Effector memory CD4-positive, alpha-beta T cell (primary cell): ENCODE measurements at regions not wholly inside any gene's neighbourhood (a gene's known extent, or its start where the extent isn't known, plus 50 kb on each side); places are given as distances from the start of the nearest gene placed in this dataset.

Experiments used
- DNase-seq, 3 donors: peaks; one replicate each; pipeline ENCODE4 v3.0.0-alpha.2; 2020
- H3K27ac ChIP-seq: 2 replicates; pipeline ENCODE4 v1.7.0; 2013; ENCODE audit warnings: mild to moderate bottlenecking, low read length, moderate library complexity; ENCODE audit not compliant: insufficient read depth, poor library complexity, severe bottlenecking
- H3K27me3 ChIP-seq: replicated peaks from 2 replicates; pipeline ENCODE4 v1.7.0; 2013; ENCODE audit warnings: mild to moderate bottlenecking, low read length; ENCODE audit not compliant: insufficient read depth, control insufficient read depth, poor library complexity, severe bottlenecking
- H3K36me3 ChIP-seq: 2 replicates; pipeline ENCODE4 v1.7.0; 2013; ENCODE audit warnings: mild to moderate bottlenecking, low read length, moderate library complexity; ENCODE audit not compliant: control insufficient read depth, insufficient read depth
- H3K4me1 ChIP-seq: 2 replicates; pipeline ENCODE4 v1.7.0; 2013; ENCODE audit warnings: low read length, mild to moderate bottlenecking; ENCODE audit not compliant: control insufficient read depth, insufficient read depth, poor library complexity, severe bottlenecking
- H3K4me3 ChIP-seq: 2 replicates; pipeline ENCODE4 v1.7.0; 2013; ENCODE audit warnings: low read length, low read depth, mild to moderate bottlenecking; ENCODE audit not compliant: insufficient read depth, poor library complexity, severe bottlenecking
- H3K9me3 ChIP-seq: 2 replicates; pipeline ENCODE4 v1.7.0; 2013; ENCODE audit warnings: mild to moderate bottlenecking, low read length, moderate library complexity; ENCODE audit not compliant: control insufficient read depth

DNA sequence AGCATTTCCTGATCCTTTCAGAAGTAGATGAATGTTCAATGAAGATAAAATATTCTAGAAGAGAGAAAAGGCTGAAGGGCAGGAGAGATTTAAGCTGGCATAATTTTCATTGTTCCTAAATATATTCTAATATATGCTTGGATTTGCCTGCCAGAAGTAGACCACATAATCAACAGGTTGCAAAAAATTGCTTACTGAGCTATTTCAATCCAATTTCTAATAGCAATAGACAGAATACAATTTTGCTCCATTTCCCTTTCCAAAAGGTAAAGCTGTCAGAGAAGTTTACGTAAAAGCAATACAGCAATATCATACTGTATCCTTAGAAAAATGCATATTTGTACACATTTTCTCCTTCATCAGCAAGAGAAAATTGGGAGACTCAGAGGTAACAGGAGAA is 237.3 kb downstream of the PMP22 start:
- H3K27ac ChIP-seq: no peak overlapping the region
- no peaks in the 10 kb centered on the region for H3K27me3 ChIP-seq
- DNase-seq: no peak
- H3K9me3 ChIP-seq: no peaks in the 10 kb centered on the region
- no peaks in the 10 kb centered on the region for H3K36me3 ChIP-seq
- no peak overlapping the region for H3K4me3 ChIP-seq
- H3K4me1 ChIP-seq: no peaks in the 10 kb centered on the region

GRCh38 chr17:15026088-15026487 is 239.0 kb downstream of the PMP22 start:
- Histone ChIP-seq H3K27ac (no peak overlapping the region), H3K9me3 (no peaks in the 10 kb centered on the region), H3K4me3 (no peak overlapping the region), H3K4me1 (no peaks in the 10 kb centered on the region), H3K36me3 (no peaks in the 10 kb centered on the region), H3K27me3 (no peaks in the 10 kb centered on the region)
- no peak for DNase-seq

DNA sequence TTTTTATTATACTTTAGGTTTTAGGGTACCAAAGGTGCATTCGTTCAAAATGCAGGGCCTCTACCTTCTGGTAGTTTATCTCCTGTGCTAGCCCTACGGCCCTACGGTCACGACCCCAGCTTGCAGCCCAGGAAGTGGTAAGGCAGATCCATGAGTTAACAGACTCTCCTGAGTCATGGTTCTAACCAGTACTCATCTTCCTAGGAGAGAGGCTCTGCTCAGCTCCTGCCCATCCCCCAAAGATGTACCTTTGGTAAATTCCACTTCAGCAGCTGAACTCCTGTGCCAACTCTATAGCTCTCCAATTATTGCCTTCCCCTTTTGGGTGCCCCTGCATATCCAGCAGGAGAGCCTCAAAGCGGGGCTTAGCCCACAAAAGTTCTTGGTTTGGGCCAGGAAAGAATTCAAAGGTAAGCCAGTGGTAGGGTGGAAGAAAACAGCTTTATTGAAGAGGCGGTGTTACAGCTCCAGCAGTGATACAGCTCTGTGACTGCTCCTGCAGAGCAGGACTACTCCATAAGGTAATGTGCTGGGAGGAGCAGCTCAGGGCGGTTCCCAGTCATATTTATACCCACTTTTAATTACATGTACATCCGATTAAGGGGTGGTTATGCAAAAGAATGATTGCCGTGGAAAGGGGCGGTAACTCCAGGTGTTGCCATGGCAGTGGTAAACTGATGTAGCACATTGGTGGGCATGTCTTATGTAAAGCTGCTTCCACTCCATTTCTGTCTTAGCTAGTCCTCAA is 241.4 kb downstream of the PMP22 start:
- no peaks in the 10 kb centered on the region for H3K27me3 ChIP-seq
- DNase-seq: no peak

DNA sequence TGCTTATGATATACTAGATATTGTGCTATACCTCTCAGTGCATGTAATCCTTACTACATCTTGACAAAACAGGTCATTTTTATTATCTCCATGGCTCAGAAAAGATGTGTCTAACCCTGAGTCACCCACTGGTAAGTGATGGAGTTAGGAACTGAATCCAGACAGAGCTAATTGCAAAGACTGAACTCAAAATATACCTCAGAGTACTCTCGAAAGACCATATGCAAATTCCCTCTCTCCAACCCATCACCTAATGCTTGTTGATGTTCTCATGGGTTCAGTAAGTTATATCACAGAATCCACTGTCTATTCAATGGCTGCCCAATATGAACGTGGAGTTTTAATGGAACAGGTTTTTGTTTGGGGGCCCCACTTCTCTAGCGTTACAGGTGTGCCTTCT is 246.0 kb downstream of the PMP22 start:
- DNase-seq: no peak
- Histone ChIP-seq H3K27ac (no peak overlapping the region), H3K4me3 (no peak overlapping the region), H3K9me3 (no peaks in the 10 kb centered on the region), H3K4me1 (no peaks in the 10 kb centered on the region), H3K36me3 (no peaks in the 10 kb centered on the region), H3K27me3 (no peaks in the 10 kb centered on the region)

More for the DNA sequence above, 241.4 kb downstream of the PMP22 start:
- Histone ChIP-seq H3K36me3 (no peaks in the 10 kb centered on the region), H3K4me1 (no peaks in the 10 kb centered on the region), H3K27ac (no peak overlapping the region), H3K4me3 (no peak overlapping the region), H3K9me3 (no peaks in the 10 kb centered on the region)

- no peak for DNase-seq
- Histone ChIP-seq H3K4me3 (no peak overlapping the region), H3K27ac (no peak overlapping the region), H3K9me3 (no peaks in the 10 kb centered on the region), H3K4me1 (no peaks in the 10 kb centered on the region), H3K36me3 (no peaks in the 10 kb centered on the region), H3K27me3 (no peaks in the 10 kb centered on the region)
Observed at GRCh38 chr17:15012351-15012980, 252.7 kb downstream of the PMP22 start.

GRCh38 chr17:15009087-15009486 is 256.0 kb downstream of the PMP22 start:
- Histone ChIP-seq H3K36me3 (no peaks in the 10 kb centered on the region), H3K27ac (no peak overlapping the region), H3K4me3 (no peak overlapping the region), H3K9me3 (no peaks in the 10 kb centered on the region), H3K27me3 (no peaks in the 10 kb centered on the region), H3K4me1 (no peaks in the 10 kb centered on the region)
- no peak for DNase-seq

GRCh38 chr17:15007147-15007553 is 258.0 kb downstream of the PMP22 start:
- DNase-seq: no peak
- no peaks in the 10 kb centered on the region for H3K4me1 ChIP-seq
- H3K27me3 ChIP-seq: no peaks in the 10 kb centered on the region
- H3K4me3 ChIP-seq: no peak overlapping the region
- no peaks in the 10 kb centered on the region for H3K9me3 ChIP-seq
- no peaks in the 10 kb centered on the region for H3K36me3 ChIP-seq
- H3K27ac ChIP-seq: no peak overlapping the region

- H3K4me3 ChIP-seq: no peak overlapping the region
Observed at GRCh38 chr17:15006421-15007128, 258.6 kb downstream of the PMP22 start.

GRCh38 chr17:15000661-15001060 is 264.5 kb downstream of the PMP22 start:
- no peaks in the 10 kb centered on the region for H3K9me3 ChIP-seq

More at GRCh38 chr17:15006421-15007128, 258.6 kb downstream of the PMP22 start:
- Histone ChIP-seq H3K27ac (no peak overlapping the region), H3K36me3 (no peaks in the 10 kb centered on the region), H3K4me1 (no peaks in the 10 kb centered on the region), H3K9me3 (no peaks in the 10 kb centered on the region), H3K27me3 (no peaks in the 10 kb centered on the region)
- DNase-seq: no peak

DNA sequence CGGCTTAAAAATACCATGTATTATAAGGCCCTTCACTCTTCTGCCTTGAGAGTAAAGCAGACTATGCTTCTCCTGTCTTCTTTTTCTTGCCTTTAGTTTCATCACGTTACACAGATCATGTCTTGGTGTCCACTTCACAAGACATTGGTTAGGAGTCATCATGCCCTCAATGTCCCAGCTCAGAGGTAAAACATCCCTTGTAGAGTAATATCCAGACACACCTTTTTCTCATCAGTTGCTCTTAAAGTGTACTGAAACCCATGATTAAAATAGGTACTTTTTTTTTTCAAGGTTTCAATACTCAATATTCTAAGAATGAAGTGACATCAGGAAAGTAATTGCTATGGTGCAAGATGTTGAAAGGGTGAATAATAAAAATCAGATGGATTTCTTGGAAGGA is 267.8 kb downstream of the PMP22 start:
- no peaks in the 10 kb centered on the region for H3K4me1 ChIP-seq
- no peak overlapping the region for H3K4me3 ChIP-seq
- no peaks in the 10 kb centered on the region for H3K9me3 ChIP-seq
- H3K27ac ChIP-seq: no peak overlapping the region
- no peaks in the 10 kb centered on the region for H3K36me3 ChIP-seq
- H3K27me3 ChIP-seq: no peaks in the 10 kb centered on the region
- no peak for DNase-seq

More at GRCh38 chr17:15000661-15001060, 264.5 kb downstream of the PMP22 start:
- H3K27ac ChIP-seq: no peak overlapping the region
- H3K4me3 ChIP-seq: no peak overlapping the region
- H3K36me3 ChIP-seq: no peaks in the 10 kb centered on the region
- no peaks in the 10 kb centered on the region for H3K4me1 ChIP-seq
- no peak for DNase-seq
- H3K27me3 ChIP-seq: no peaks in the 10 kb centered on the region
